ENCODE measurements at regions not wholly inside any gene's neighbourhood (a gene's known extent, or its start where the extent isn't known, plus 50 kb on each side); places are given as distances from the start of the nearest gene placed in this dataset.

DNA sequence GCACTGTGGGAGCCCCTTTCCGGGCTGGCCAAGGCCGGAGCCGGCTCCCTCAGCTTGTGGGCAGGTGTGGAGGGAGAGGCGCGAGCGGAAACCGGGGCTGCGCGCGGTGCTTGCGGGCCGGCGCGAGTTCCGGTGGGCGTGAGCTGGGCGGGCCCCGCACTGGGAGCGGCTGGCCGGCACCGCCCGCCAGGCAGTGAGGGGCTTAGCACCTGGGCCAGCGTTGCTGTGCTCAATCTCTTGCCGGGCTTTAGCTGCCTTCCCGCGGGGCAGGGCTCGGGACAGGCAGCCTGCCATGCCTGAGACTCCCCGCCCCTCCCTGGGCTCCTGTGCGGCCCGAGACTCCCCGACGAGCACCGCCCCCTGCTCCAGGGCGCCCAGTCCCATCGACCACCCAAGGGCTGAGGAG lies 405.2 kb upstream of the PRR20A start:
- no peaks in the 10 kb centered on the region for H3K9me3 ChIP-seq (ENCODE audit: low read length)
- H3K4me2 ChIP-seq (ENCODE audit: low read length): no peak overlapping the region
- TF ChIP-seq, protein P1, sequence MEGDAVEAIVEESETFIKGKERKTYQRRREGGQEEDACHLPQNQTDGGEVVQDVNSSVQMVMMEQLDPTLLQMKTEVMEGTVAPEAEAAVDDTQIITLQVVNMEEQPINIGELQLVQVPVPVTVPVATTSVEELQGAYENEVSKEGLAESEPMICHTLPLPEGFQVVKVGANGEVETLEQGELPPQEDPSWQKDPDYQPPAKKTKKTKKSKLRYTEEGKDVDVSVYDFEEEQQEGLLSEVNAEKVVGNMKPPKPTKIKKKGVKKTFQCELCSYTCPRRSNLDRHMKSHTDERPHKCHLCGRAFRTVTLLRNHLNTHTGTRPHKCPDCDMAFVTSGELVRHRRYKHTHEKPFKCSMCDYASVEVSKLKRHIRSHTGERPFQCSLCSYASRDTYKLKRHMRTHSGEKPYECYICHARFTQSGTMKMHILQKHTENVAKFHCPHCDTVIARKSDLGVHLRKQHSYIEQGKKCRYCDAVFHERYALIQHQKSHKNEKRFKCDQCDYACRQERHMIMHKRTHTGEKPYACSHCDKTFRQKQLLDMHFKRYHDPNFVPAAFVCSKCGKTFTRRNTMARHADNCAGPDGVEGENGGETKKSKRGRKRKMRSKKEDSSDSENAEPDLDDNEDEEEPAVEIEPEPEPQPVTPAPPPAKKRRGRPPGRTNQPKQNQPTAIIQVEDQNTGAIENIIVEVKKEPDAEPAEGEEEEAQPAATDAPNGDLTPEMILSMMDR (conservative IDR thresholded peaks at IDR 0.05; ENCODE audit: low read depth, low read length): no peak
- TF ChIP-seq EZH2 (IDR thresholded peaks at IDR 0.05; ENCODE audit: low read length, unreplicated experiment): no peak
- no TSS peak for BruUV-seq (replicated peaks)
- no peak overlapping the region for H2AFZ ChIP-seq (ENCODE audit: low read length)
- H3K4me3 ChIP-seq (ENCODE audit: low read length): no peak overlapping the region
- no peaks in the 10 kb centered on the region for H3K4me1 ChIP-seq (ENCODE audit: insufficient read depth, low read length)
- no peaks in the 10 kb centered on the region for H3K27me3 ChIP-seq (ENCODE audit: low read length)
- no peak for DNase-seq
- H3K79me2 ChIP-seq (ENCODE audit: low read length): no peaks in the 10 kb centered on the region
- H3K9ac ChIP-seq (ENCODE audit: low read length): no peak overlapping the region
- no peaks in the 10 kb centered on the region for H4K20me1 ChIP-seq (ENCODE audit: low read length)
- H3K36me3 ChIP-seq (ENCODE audit: low read depth, low read length): no peaks in the 10 kb centered on the region
- ChIA-PET POLR2A (ENCODE audit: unreplicated experiment) (no interaction called here), CTCF (no interaction called here)
- H3K27ac ChIP-seq (ENCODE audit: low read length): no peak overlapping the region
- H3F3A ChIP-seq (ENCODE audit: low read length, unreplicated experiment): no peaks in the 10 kb centered on the region
- ATAC-seq: no peak
- intact Hi-C loops (cut with micrococcal nuclease): no loop called here
- no peaks in the 10 kb centered on the region for H3K9me2 ChIP-seq (replicated peaks; ENCODE audit: low read length)

DNA sequence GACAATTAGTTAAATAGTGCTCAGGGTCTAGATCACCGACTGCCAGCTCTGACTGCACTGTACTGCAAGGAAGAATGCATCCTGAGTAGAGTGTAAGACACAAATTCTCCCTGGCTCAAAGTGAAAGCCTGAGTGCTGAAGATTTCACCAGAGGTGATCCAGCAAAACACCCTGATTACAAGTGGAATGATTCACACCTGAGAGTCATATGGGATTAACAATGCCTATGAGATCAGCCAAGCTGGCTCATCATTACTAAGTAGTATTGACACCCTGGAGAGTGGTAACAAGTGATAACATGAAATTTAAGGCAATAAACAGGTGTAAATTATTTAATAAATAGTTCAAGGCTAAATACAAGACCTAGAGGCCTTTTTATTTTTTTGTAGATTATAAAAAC lies 403.8 kb upstream of the PRR20A start:
- Histone ChIP-seq H3K9me3 (ENCODE audit: low read length) (no peaks in the 10 kb centered on the region), H3K27ac (ENCODE audit: low read length) (no peak overlapping the region), H4K20me1 (ENCODE audit: low read length) (no peaks in the 10 kb centered on the region), H3K4me3 (ENCODE audit: low read length) (no peak overlapping the region), H3K27me3 (ENCODE audit: low read length) (no peaks in the 10 kb centered on the region), H3K9me2 (replicated peaks; ENCODE audit: low read length) (no peaks in the 10 kb centered on the region), H3K36me3 (ENCODE audit: low read depth, low read length) (no peaks in the 10 kb centered on the region), H3K4me1 (ENCODE audit: insufficient read depth, low read length) (no peaks in the 10 kb centered on the region), H3K9ac (ENCODE audit: low read length) (no peak overlapping the region), H3K79me2 (ENCODE audit: low read length) (no peaks in the 10 kb centered on the region), H3K4me2 (ENCODE audit: low read length) (no peak overlapping the region), H2AFZ (ENCODE audit: low read length) (no peak overlapping the region), H3F3A (ENCODE audit: low read length, unreplicated experiment) (no peaks in the 10 kb centered on the region)
- ATAC-seq (no peak), DNase-seq (no peak)
- ChIA-PET CTCF (no interaction called here), POLR2A (ENCODE audit: unreplicated experiment) (no interaction called here)
- no TSS peak for BruUV-seq (replicated peaks)
- intact Hi-C loops (cut with micrococcal nuclease): no loop called here
- TF ChIP-seq, protein P1 (conservative IDR thresholded peaks at IDR 0.05; ENCODE audit: low read depth, low read length): no peak
- TF ChIP-seq EZH2phosphoT487 (IDR thresholded peaks at IDR 0.05; ENCODE audit: borderline replicate concordance, low read length) (no peak), EZH2 (IDR thresholded peaks at IDR 0.05; ENCODE audit: low read length, unreplicated experiment) (no peak)

- H3K9me2 ChIP-seq (replicated peaks; ENCODE audit: low read length): no peaks in the 10 kb centered on the region
- no peak overlapping the region for H2AFZ ChIP-seq (ENCODE audit: low read length)
- BruUV-seq (replicated peaks): no TSS peak
- H3K36me3 ChIP-seq (ENCODE audit: low read depth, low read length): no peaks in the 10 kb centered on the region
- H3K27ac ChIP-seq (ENCODE audit: low read length): no peak overlapping the region
- no peaks in the 10 kb centered on the region for H3K79me2 ChIP-seq (ENCODE audit: low read length)
- no peaks in the 10 kb centered on the region for H3F3A ChIP-seq (ENCODE audit: low read length, unreplicated experiment)
- TF ChIP-seq, protein P1 (conservative IDR thresholded peaks at IDR 0.05; ENCODE audit: low read depth, low read length): no peak
- TF ChIP-seq EZH2 (IDR thresholded peaks at IDR 0.05; ENCODE audit: low read length, unreplicated experiment) (no peak), EZH2phosphoT487 (IDR thresholded peaks at IDR 0.05; ENCODE audit: borderline replicate concordance, low read length) (no peak)
- intact Hi-C loops (cut with micrococcal nuclease): no loop called here
- no peaks in the 10 kb centered on the region for H3K27me3 ChIP-seq (ENCODE audit: low read length)
- no peaks in the 10 kb centered on the region for H4K20me1 ChIP-seq (ENCODE audit: low read length)
- no peaks in the 10 kb centered on the region for H3K4me1 ChIP-seq (ENCODE audit: insufficient read depth, low read length)
- ATAC-seq: no peak
- no peaks in the 10 kb centered on the region for H3K9me3 ChIP-seq (ENCODE audit: low read length)
- H3K4me3 ChIP-seq (ENCODE audit: low read length): no peak overlapping the region
- ChIA-PET CTCF (no interaction called here), POLR2A (ENCODE audit: unreplicated experiment) (no interaction called here)
- no peak overlapping the region for H3K9ac ChIP-seq (ENCODE audit: low read length)
- no peak for DNase-seq
- no peak overlapping the region for H3K4me2 ChIP-seq (ENCODE audit: low read length)
Measured at GRCh38 chr13:56752636-56753035, 388.1 kb upstream of the PRR20A start.

All from PC-3 (cell line).